ENCODE measurements at regions not wholly inside any gene's neighbourhood (a gene's known extent, or its start where the extent isn't known, plus 50 kb on each side); places are given as distances from the start of the nearest gene placed in this dataset.

GRCh38 chr21:19935467-19935866 is 1062.7 kb upstream of the NCAM2 start:
- Histone ChIP-seq H3K27ac (ENCODE audit: low read depth, low read length) (no peak overlapping the region), H3K27me3 (ENCODE audit: control insufficient read depth, insufficient read depth, low read length) (no peaks in the 10 kb centered on the region), H3K36me3 (ENCODE audit: control insufficient read depth, insufficient read depth, low read length) (no peaks in the 10 kb centered on the region), H3K4me3 (ENCODE audit: low read depth, low read length) (no peak overlapping the region), H3K4me1 (ENCODE audit: control insufficient read depth, insufficient read depth, low read length) (no peaks in the 10 kb centered on the region), H3K9me3 (ENCODE audit: control insufficient read depth, insufficient read depth, low read length) (no peaks in the 10 kb centered on the region)
- 83% methylated on average over 1 of the region's 6 CpGs for WGBS (ENCODE audit: insufficient coverage)
- no peak for DNase-seq (ENCODE audit: low read depth in 4 of 6, low spot score in 6 of 6)

- Histone ChIP-seq H3K4me1 (ENCODE audit: control insufficient read depth, insufficient read depth, low read length) (no peaks in the 10 kb centered on the region), H3K27me3 (ENCODE audit: control insufficient read depth, insufficient read depth, low read length) (no peaks in the 10 kb centered on the region), H3K36me3 (ENCODE audit: control insufficient read depth, insufficient read depth, low read length) (no peaks in the 10 kb centered on the region), H3K4me3 (ENCODE audit: low read depth, low read length) (no peak overlapping the region), H3K9me3 (ENCODE audit: control insufficient read depth, insufficient read depth, low read length) (no peaks in the 10 kb centered on the region), H3K27ac (ENCODE audit: low read depth, low read length) (no peak overlapping the region)
- DNase-seq (ENCODE audit: low read depth in 4 of 6, low spot score in 6 of 6) = no peak
- no CpG with 5 or more reads among the region's 4 CpGs for WGBS (ENCODE audit: insufficient coverage)
Observed at GRCh38 chr21:19937619-19938018, 1060.6 kb upstream of the NCAM2 start.

- DNase-seq (ENCODE audit: low read depth in 4 of 6, low spot score in 6 of 6) = no peak
- Histone ChIP-seq H3K4me1 (ENCODE audit: control insufficient read depth, insufficient read depth, low read length) (no peaks in the 10 kb centered on the region), H3K9me3 (ENCODE audit: control insufficient read depth, insufficient read depth, low read length) (no peaks in the 10 kb centered on the region), H3K27me3 (ENCODE audit: control insufficient read depth, insufficient read depth, low read length) (no peaks in the 10 kb centered on the region), H3K4me3 (ENCODE audit: low read depth, low read length) (no peak overlapping the region), H3K27ac (ENCODE audit: low read depth, low read length) (no peak overlapping the region), H3K36me3 (ENCODE audit: control insufficient read depth, insufficient read depth, low read length) (no peaks in the 10 kb centered on the region)
Observed at GRCh38 chr21:19941626-19942025, 1056.6 kb upstream of the NCAM2 start.

- Histone ChIP-seq H3K4me1 (ENCODE audit: control insufficient read depth, insufficient read depth, low read length) (no peaks in the 10 kb centered on the region), H3K36me3 (ENCODE audit: control insufficient read depth, insufficient read depth, low read length) (no peaks in the 10 kb centered on the region), H3K9me3 (ENCODE audit: control insufficient read depth, insufficient read depth, low read length) (no peaks in the 10 kb centered on the region), H3K4me3 (ENCODE audit: low read depth, low read length) (no peak overlapping the region), H3K27me3 (ENCODE audit: control insufficient read depth, insufficient read depth, low read length) (no peaks in the 10 kb centered on the region), H3K27ac (ENCODE audit: low read depth, low read length) (no peak overlapping the region)
- DNase-seq (ENCODE audit: low read depth in 4 of 6, low spot score in 6 of 6) = no peak
- WGBS (ENCODE audit: insufficient coverage) = no CpG with 5 or more reads among the region's 2 CpGs
Observed at GRCh38 chr21:19950347-19950746, 1047.9 kb upstream of the NCAM2 start.

GRCh38 chr21:19969156-19969555 is 1029.1 kb upstream of the NCAM2 start:
- peaks cover 2% of the 10 kb centered on the region for H3K9me3 ChIP-seq (ENCODE audit: control insufficient read depth, insufficient read depth, low read length)
- no peak overlapping the region for H3K27ac ChIP-seq (ENCODE audit: low read depth, low read length)
- H3K36me3 ChIP-seq (ENCODE audit: control insufficient read depth, insufficient read depth, low read length) = no peaks in the 10 kb centered on the region
- no peaks in the 10 kb centered on the region for H3K27me3 ChIP-seq (ENCODE audit: control insufficient read depth, insufficient read depth, low read length)
- H3K4me1 ChIP-seq (ENCODE audit: control insufficient read depth, insufficient read depth, low read length) = no peaks in the 10 kb centered on the region
- no peak overlapping the region for H3K4me3 ChIP-seq (ENCODE audit: low read depth, low read length)
- DNase-seq (ENCODE audit: low read depth in 4 of 6, low spot score in 6 of 6) = no peak

- Histone ChIP-seq H3K27ac (ENCODE audit: low read depth, low read length) (no peak overlapping the region), H3K27me3 (ENCODE audit: control insufficient read depth, insufficient read depth, low read length) (no peaks in the 10 kb centered on the region), H3K36me3 (ENCODE audit: control insufficient read depth, insufficient read depth, low read length) (no peaks in the 10 kb centered on the region), H3K9me3 (ENCODE audit: control insufficient read depth, insufficient read depth, low read length) (no peaks in the 10 kb centered on the region), H3K4me1 (ENCODE audit: control insufficient read depth, insufficient read depth, low read length) (no peaks in the 10 kb centered on the region), H3K4me3 (ENCODE audit: low read depth, low read length) (no peak overlapping the region)
- DNase-seq (ENCODE audit: low read depth in 4 of 6, low spot score in 6 of 6) = no peak
- 80% methylated on average over 1 of the region's 4 CpGs for WGBS (ENCODE audit: insufficient coverage)
Observed at GRCh38 chr21:19981938-19982337, 1016.3 kb upstream of the NCAM2 start.

GRCh38 chr21:19986396-19986795 is 1011.8 kb upstream of the NCAM2 start:
- Histone ChIP-seq H3K27ac (ENCODE audit: low read depth, low read length) (no peak overlapping the region), H3K36me3 (ENCODE audit: control insufficient read depth, insufficient read depth, low read length) (no peaks in the 10 kb centered on the region), H3K4me1 (ENCODE audit: control insufficient read depth, insufficient read depth, low read length) (no peaks in the 10 kb centered on the region), H3K27me3 (ENCODE audit: control insufficient read depth, insufficient read depth, low read length) (no peaks in the 10 kb centered on the region), H3K9me3 (ENCODE audit: control insufficient read depth, insufficient read depth, low read length) (no peaks in the 10 kb centered on the region), H3K4me3 (ENCODE audit: low read depth, low read length) (no peak overlapping the region)
- WGBS (ENCODE audit: insufficient coverage) = no CpG with 5 or more reads among the region's 2 CpGs
- no peak for DNase-seq (ENCODE audit: low read depth in 4 of 6, low spot score in 6 of 6)

GRCh38 chr21:19987671-19988070 is 1010.5 kb upstream of the NCAM2 start:
- WGBS (ENCODE audit: insufficient coverage) = no CpG with 5 or more reads among the region's 4 CpGs
- H3K4me3 ChIP-seq (ENCODE audit: low read depth, low read length) = no peak overlapping the region
- no peaks in the 10 kb centered on the region for H3K27me3 ChIP-seq (ENCODE audit: control insufficient read depth, insufficient read depth, low read length)
- H3K27ac ChIP-seq (ENCODE audit: low read depth, low read length) = no peak overlapping the region
- no peaks in the 10 kb centered on the region for H3K36me3 ChIP-seq (ENCODE audit: control insufficient read depth, insufficient read depth, low read length)
- no peaks in the 10 kb centered on the region for H3K4me1 ChIP-seq (ENCODE audit: control insufficient read depth, insufficient read depth, low read length)
- H3K9me3 ChIP-seq (ENCODE audit: control insufficient read depth, insufficient read depth, low read length) = no peaks in the 10 kb centered on the region
- DNase-seq (ENCODE audit: low read depth in 4 of 6, low spot score in 6 of 6) = no peak

GRCh38 chr21:19992540-19992939 is 1005.7 kb upstream of the NCAM2 start:
- Histone ChIP-seq H3K36me3 (ENCODE audit: control insufficient read depth, insufficient read depth, low read length) (no peaks in the 10 kb centered on the region), H3K4me1 (ENCODE audit: control insufficient read depth, insufficient read depth, low read length) (no peaks in the 10 kb centered on the region), H3K4me3 (ENCODE audit: low read depth, low read length) (no peak overlapping the region), H3K27ac (ENCODE audit: low read depth, low read length) (no peak overlapping the region), H3K27me3 (ENCODE audit: control insufficient read depth, insufficient read depth, low read length) (no peaks in the 10 kb centered on the region), H3K9me3 (ENCODE audit: control insufficient read depth, insufficient read depth, low read length) (no peaks in the 10 kb centered on the region)
- DNase-seq (ENCODE audit: low read depth in 4 of 6, low spot score in 6 of 6) = no peak

- Histone ChIP-seq H3K4me1 (ENCODE audit: control insufficient read depth, insufficient read depth, low read length) (no peaks in the 10 kb centered on the region), H3K36me3 (ENCODE audit: control insufficient read depth, insufficient read depth, low read length) (no peaks in the 10 kb centered on the region), H3K27ac (ENCODE audit: low read depth, low read length) (no peak overlapping the region), H3K4me3 (ENCODE audit: low read depth, low read length) (no peak overlapping the region), H3K27me3 (ENCODE audit: control insufficient read depth, insufficient read depth, low read length) (no peaks in the 10 kb centered on the region), H3K9me3 (ENCODE audit: control insufficient read depth, insufficient read depth, low read length) (no peaks in the 10 kb centered on the region)
- no CpG with 5 or more reads among the region's 4 CpGs for whole genome bisulfite sequencing (ENCODE audit: insufficient coverage)
- DNase-seq (ENCODE audit: low read depth in 4 of 6, low spot score in 6 of 6) = no peak
Observed at GRCh38 chr21:19993268-19993667, 1004.9 kb upstream of the NCAM2 start.

- WGBS (ENCODE audit: insufficient coverage) = no CpG with 5 or more reads among the region's 7 CpGs
- no peak overlapping the region for H3K27ac ChIP-seq (ENCODE audit: low read depth, low read length)
Observed at GRCh38 chr21:19995253-19995652, 1003.0 kb upstream of the NCAM2 start.

More at GRCh38 chr21:19995253-19995652, 1003.0 kb upstream of the NCAM2 start:
- H3K4me3 ChIP-seq (ENCODE audit: low read depth, low read length) = no peak overlapping the region
- no peaks in the 10 kb centered on the region for H3K4me1 ChIP-seq (ENCODE audit: control insufficient read depth, insufficient read depth, low read length)
- DNase-seq (ENCODE audit: low read depth in 4 of 6, low spot score in 6 of 6) = no peak
- H3K9me3 ChIP-seq (ENCODE audit: control insufficient read depth, insufficient read depth, low read length) = no peaks in the 10 kb centered on the region
- no peaks in the 10 kb centered on the region for H3K27me3 ChIP-seq (ENCODE audit: control insufficient read depth, insufficient read depth, low read length)
- no peaks in the 10 kb centered on the region for H3K36me3 ChIP-seq (ENCODE audit: control insufficient read depth, insufficient read depth, low read length)

All from spinal cord (tissue), 9 donors.